GM23338 (cell line): ENCODE measurements at regions not wholly inside any gene's neighbourhood (a gene's known extent, or its start where the extent isn't known, plus 50 kb on each side); places are given as distances from the start of the nearest gene placed in this dataset.

Experiments used
- ATAC-seq: fragments of 200-7000 bp; cut with Tn5 transposase; 3 replicates; pipeline ENCODE4 v1.9.1; 2020
- DNase-seq: peaks from one replicate; pipeline ENCODE4 v3.0.0-alpha.2; 2015; ENCODE audit warnings: low spot score
- H2AFZ ChIP-seq: fragments of 200-600 bp; sonication (generic); 2 replicates; pipeline ENCODE4 v1.8.0; 2016; ENCODE audit warnings: antibody characterized with exemption, mild to moderate bottlenecking, moderate library complexity
- H3F3A ChIP-seq: fragments of 200-600 bp; sonication (generic); replicated peaks from 2 replicates; pipeline ENCODE4 v1.8.0; 2017; ENCODE audit warnings: antibody characterized with exemption, mixed run types, low read depth
- H3K27ac ChIP-seq: fragments of 200-600 bp; sonication (generic); 2 replicates; pipeline ENCODE4 v1.6.1; 2016; ENCODE audit warnings: low read depth
- H3K27me3 ChIP-seq: fragments of 200-600 bp; sonication (generic); 2 replicates; pipeline ENCODE4 v1.8.0; 2016; ENCODE audit warnings: mild to moderate bottlenecking, mixed run types, moderate library complexity; ENCODE audit not compliant: insufficient read depth
- H3K36me3 ChIP-seq: fragments of 200-600 bp; sonication (generic); 2 replicates; pipeline ENCODE4 v1.8.0; 2016; ENCODE audit warnings: mild to moderate bottlenecking; ENCODE audit not compliant: insufficient read depth
- H3K4me1 ChIP-seq: fragments of 200-600 bp; sonication (generic); 2 replicates; pipeline ENCODE4 v1.8.0; 2016; ENCODE audit warnings: mild to moderate bottlenecking, moderate library complexity; ENCODE audit not compliant: insufficient read depth
- H3K4me2 ChIP-seq: fragments of 200-600 bp; sonication (generic); 2 replicates; pipeline ENCODE4 v1.7.1; 2017; ENCODE audit warnings: mixed run types
- H3K4me3 ChIP-seq: fragments of 200-600 bp; sonication (generic); 2 replicates; pipeline ENCODE4 v1.6.1; 2016; ENCODE audit warnings: mixed run types
- H3K79me2 ChIP-seq: fragments of 200-600 bp; sonication (generic); replicated peaks from 2 replicates; pipeline ENCODE4 v1.8.0; 2017; ENCODE audit warnings: mild to moderate bottlenecking; ENCODE audit not compliant: insufficient read depth
- H3K9me2 ChIP-seq: fragments of 200-600 bp; sonication (generic); 2 replicates; pipeline ENCODE4 v1.8.0; 2017; ENCODE audit not compliant: insufficient read depth
- H4K20me1 ChIP-seq: fragments of 200-600 bp; sonication (generic); replicated peaks from 2 replicates; pipeline ENCODE4 v1.8.0; 2017; ENCODE audit warnings: mild to moderate bottlenecking; ENCODE audit not compliant: insufficient read depth
- H3K27ac Mint-ChIP-seq: 2 replicates; pipeline ENCODE4 v1.8.0; 2020; ENCODE audit warnings: inconsistent platforms, mild to moderate bottlenecking, moderate library complexity, mixed read lengths
- H3K27me3 Mint-ChIP-seq: 3 replicates; pipeline ENCODE4 v1.8.0; 2022; ENCODE audit warnings: low read depth, mild to moderate bottlenecking, moderate library complexity, mixed read lengths, inconsistent platforms; ENCODE audit not compliant: insufficient read depth, poor library complexity
- H3K36me3 Mint-ChIP-seq: 3 replicates; pipeline ENCODE4 v1.8.0; 2021; ENCODE audit warnings: low read depth, mild to moderate bottlenecking, inconsistent platforms, moderate library complexity, mixed read lengths
- H3K4me1 Mint-ChIP-seq: 3 replicates; pipeline ENCODE4 v1.8.0; 2020; ENCODE audit warnings: mild to moderate bottlenecking, inconsistent platforms, mixed read lengths
- H3K4me3 Mint-ChIP-seq: 3 replicates; pipeline ENCODE4 v1.8.0; 2021; ENCODE audit warnings: moderate library complexity, mild to moderate bottlenecking, inconsistent platforms, mixed read lengths
- H3K9me3 Mint-ChIP-seq: 3 replicates; pipeline ENCODE4 v1.8.0; 2020; ENCODE audit warnings: moderate library complexity, mild to moderate bottlenecking, inconsistent platforms, mixed read lengths
- EZH2 ChIP-seq: fragments of 200-600 bp; sonication (generic); IDR thresholded peaks from one replicate; pipeline ENCODE4 v1.8.0; 2017; ENCODE audit warnings: antibody characterized with exemption, mild to moderate bottlenecking, low read depth; ENCODE audit not compliant: unreplicated experiment
- EZH2phosphoT487 ChIP-seq: fragments of 200-600 bp; sonication (generic); IDR thresholded peaks from one replicate; pipeline ENCODE4 v1.8.1; 2018; ENCODE audit warnings: antibody characterized with exemption; ENCODE audit not compliant: unreplicated experiment
- JUNB ChIP-seq: IDR thresholded peaks from one replicate; pipeline ENCODE4 v1.6.1; 2016; ENCODE audit warnings: antibody characterized with exemption; ENCODE audit not compliant: unreplicated experiment
- POLR2AphosphoS5 ChIP-seq: IDR thresholded peaks from 2 replicates; pipeline ENCODE4 v1.6.1; 2016; ENCODE audit warnings: antibody characterized with exemption, low read depth
- TF ChIP-seq, protein P1 (sequence below): IDR thresholded peaks from 2 replicates; pipeline ENCODE4 v1.6.1; 2016; ENCODE audit warnings: antibody characterized with exemption
- TF ChIP-seq, protein P2 (sequence below): fragments of 250-450 bp; sonication (Bioruptor Pico); IDR thresholded peaks from 2 replicates; pipeline ENCODE4 v1.5.0; 2020; ENCODE audit warnings: mild to moderate bottlenecking, moderate library complexity
- TF ChIP-seq, protein P3 (sequence below): IDR thresholded peaks from one replicate; pipeline ENCODE4 v1.6.1; 2018; ENCODE audit warnings: antibody characterized with exemption; ENCODE audit not compliant: unreplicated experiment

DNA sequence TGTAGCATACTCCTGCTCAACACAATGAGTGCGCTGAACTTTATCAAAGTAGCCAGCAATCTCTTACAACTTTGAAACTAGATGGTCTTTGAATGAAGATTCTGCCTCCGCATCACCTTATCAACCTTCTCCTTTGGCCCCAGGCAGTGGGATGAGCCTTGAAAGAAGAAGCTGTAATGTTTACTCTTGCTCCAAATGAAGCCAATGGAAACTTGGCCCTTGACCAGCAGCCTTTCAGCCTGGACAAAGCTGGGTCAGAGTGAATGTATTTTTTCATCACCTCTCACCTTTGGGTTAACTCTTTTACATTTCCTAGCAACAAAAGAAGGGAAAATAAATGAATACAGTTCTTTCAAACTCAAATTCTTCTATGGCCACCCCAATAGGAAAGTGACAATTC, 359.1 kb downstream of the KCNA4 start:
- Mint-ChIP-seq H3K4me1 (no peaks in the 10 kb centered on the region), H3K36me3 (no peaks in the 10 kb centered on the region), H3K27me3 (peaks cover 1% of the 10 kb centered on the region), H3K27ac (no peak overlapping the region), H3K9me3 (no peaks in the 10 kb centered on the region; the same call in 2 of the 3 replicates), H3K4me3 (no peak overlapping the region)
- Histone ChIP-seq H3K27me3 (no peaks in the 10 kb centered on the region), H3K9me2 (peaks cover 5% of the 10 kb centered on the region; the same call in 1 of the 2 replicates), H3K27ac (no peak overlapping the region), H2AFZ (no peak overlapping the region), H3K36me3 (no peaks in the 10 kb centered on the region), H3K4me1 (no peaks in the 10 kb centered on the region), H3K4me3 (no peak overlapping the region), H4K20me1 (no peaks in the 10 kb centered on the region), H3K79me2 (no peaks in the 10 kb centered on the region), H3F3A (no peaks in the 10 kb centered on the region), H3K4me2 (no peak overlapping the region)
- ATAC-seq, result no peak
- TF ChIP-seq, protein P1, sequence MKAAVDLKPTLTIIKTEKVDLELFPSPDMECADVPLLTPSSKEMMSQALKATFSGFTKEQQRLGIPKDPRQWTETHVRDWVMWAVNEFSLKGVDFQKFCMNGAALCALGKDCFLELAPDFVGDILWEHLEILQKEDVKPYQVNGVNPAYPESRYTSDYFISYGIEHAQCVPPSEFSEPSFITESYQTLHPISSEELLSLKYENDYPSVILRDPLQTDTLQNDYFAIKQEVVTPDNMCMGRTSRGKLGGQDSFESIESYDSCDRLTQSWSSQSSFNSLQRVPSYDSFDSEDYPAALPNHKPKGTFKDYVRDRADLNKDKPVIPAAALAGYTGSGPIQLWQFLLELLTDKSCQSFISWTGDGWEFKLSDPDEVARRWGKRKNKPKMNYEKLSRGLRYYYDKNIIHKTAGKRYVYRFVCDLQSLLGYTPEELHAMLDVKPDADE, result no peak
- TF ChIP-seq JUNB (no peak), POLR2AphosphoS5 (no peak), EZH2 (no peak), EZH2phosphoT487 (no peak)
- TF ChIP-seq, protein P2, sequence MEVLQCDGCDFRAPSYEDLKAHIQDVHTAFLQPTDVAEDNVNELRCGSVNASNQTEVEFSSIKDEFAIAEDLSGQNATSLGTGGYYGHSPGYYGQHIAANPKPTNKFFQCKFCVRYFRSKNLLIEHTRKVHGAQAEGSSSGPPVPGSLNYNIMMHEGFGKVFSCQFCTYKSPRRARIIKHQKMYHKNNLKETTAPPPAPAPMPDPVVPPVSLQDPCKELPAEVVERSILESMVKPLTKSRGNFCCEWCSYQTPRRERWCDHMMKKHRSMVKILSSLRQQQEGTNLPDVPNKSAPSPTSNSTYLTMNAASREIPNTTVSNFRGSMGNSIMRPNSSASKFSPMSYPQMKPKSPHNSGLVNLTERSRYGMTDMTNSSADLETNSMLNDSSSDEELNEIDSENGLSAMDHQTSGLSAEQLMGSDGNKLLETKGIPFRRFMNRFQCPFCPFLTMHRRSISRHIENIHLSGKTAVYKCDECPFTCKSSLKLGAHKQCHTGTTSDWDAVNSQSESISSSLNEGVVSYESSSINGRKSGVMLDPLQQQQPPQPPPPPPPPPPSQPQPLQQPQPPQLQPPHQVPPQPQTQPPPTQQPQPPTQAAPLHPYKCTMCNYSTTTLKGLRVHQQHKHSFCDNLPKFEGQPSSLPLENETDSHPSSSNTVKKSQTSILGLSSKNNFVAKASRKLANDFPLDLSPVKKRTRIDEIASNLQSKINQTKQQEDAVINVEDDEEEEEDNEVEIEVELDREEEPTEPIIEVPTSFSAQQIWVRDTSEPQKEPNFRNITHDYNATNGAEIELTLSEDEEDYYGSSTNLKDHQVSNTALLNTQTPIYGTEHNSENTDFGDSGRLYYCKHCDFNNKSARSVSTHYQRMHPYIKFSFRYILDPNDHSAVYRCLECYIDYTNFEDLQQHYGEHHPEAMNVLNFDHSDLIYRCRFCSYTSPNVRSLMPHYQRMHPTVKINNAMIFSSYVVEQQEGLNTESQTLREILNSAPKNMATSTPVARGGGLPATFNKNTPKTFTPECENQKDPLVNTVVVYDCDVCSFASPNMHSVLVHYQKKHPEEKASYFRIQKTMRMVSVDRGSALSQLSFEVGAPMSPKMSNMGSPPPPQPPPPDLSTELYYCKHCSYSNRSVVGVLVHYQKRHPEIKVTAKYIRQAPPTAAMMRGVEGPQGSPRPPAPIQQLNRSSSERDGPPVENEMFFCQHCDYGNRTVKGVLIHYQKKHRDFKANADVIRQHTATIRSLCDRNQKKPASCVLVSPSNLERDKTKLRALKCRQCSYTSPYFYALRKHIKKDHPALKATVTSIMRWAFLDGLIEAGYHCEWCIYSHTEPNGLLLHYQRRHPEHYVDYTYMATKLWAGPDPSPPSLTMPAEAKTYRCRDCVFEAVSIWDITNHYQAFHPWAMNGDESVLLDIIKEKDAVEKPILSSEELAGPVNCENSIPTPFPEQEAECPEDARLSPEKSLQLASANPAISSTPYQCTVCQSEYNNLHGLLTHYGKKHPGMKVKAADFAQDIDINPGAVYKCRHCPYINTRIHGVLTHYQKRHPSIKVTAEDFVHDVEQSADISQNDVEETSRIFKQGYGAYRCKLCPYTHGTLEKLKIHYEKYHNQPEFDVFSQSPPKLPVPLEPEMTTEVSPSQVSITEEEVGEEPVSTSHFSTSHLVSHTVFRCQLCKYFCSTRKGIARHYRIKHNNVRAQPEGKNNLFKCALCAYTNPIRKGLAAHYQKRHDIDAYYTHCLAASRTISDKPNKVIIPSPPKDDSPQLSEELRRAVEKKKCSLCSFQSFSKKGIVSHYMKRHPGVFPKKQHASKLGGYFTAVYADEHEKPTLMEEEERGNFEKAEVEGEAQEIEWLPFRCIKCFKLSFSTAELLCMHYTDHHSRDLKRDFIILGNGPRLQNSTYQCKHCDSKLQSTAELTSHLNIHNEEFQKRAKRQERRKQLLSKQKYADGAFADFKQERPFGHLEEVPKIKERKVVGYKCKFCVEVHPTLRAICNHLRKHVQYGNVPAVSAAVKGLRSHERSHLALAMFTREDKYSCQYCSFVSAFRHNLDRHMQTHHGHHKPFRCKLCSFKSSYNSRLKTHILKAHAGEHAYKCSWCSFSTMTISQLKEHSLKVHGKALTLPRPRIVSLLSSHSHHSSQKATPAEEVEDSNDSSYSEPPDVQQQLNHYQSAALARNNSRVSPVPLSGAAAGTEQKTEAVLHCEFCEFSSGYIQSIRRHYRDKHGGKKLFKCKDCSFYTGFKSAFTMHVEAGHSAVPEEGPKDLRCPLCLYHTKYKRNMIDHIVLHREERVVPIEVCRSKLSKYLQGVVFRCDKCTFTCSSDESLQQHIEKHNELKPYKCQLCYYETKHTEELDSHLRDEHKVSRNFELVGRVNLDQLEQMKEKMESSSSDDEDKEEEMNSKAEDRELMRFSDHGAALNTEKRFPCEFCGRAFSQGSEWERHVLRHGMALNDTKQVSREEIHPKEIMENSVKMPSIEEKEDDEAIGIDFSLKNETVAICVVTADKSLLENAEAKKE (CRISPR knock-in tag), result no peak
- TF ChIP-seq, protein P3, sequence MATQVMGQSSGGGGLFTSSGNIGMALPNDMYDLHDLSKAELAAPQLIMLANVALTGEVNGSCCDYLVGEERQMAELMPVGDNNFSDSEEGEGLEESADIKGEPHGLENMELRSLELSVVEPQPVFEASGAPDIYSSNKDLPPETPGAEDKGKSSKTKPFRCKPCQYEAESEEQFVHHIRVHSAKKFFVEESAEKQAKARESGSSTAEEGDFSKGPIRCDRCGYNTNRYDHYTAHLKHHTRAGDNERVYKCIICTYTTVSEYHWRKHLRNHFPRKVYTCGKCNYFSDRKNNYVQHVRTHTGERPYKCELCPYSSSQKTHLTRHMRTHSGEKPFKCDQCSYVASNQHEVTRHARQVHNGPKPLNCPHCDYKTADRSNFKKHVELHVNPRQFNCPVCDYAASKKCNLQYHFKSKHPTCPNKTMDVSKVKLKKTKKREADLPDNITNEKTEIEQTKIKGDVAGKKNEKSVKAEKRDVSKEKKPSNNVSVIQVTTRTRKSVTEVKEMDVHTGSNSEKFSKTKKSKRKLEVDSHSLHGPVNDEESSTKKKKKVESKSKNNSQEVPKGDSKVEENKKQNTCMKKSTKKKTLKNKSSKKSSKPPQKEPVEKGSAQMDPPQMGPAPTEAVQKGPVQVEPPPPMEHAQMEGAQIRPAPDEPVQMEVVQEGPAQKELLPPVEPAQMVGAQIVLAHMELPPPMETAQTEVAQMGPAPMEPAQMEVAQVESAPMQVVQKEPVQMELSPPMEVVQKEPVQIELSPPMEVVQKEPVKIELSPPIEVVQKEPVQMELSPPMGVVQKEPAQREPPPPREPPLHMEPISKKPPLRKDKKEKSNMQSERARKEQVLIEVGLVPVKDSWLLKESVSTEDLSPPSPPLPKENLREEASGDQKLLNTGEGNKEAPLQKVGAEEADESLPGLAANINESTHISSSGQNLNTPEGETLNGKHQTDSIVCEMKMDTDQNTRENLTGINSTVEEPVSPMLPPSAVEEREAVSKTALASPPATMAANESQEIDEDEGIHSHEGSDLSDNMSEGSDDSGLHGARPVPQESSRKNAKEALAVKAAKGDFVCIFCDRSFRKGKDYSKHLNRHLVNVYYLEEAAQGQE, result no peak
- DNase-seq, result no peak
